GM18519 (cell line): ENCODE measurements at regions not wholly inside any gene's neighbourhood (a gene's known extent, or its start where the extent isn't known, plus 50 kb on each side); places are given as distances from the start of the nearest gene placed in this dataset.
"Not testable (repeated sequence)": the region's sequence is repeated elsewhere in the genome, so short reads cannot be mapped to it uniquely, and the experiment has no call there.

ENCODE experiments used
- ATAC-seq: cut with Tn5 transposase; IDR thresholded peaks from one replicate; pipeline ENCODE4 v1.9.1; 2021; ENCODE audit warnings: mild to moderate bottlenecking, moderate library complexity; ENCODE audit not compliant: unreplicated experiment, low FRiP score

GRCh38 chr4:158053801-158054200 lies 119.0 kb downstream of the GASK1B start:
- no peak for ATAC-seq

GRCh38 chr4:158053086-158053485 lies 119.7 kb downstream of the GASK1B start:
- ATAC-seq: no peak

GRCh38 chr4:158051401-158052235 lies 121.2 kb downstream of the GASK1B start:
- no peak for ATAC-seq

GRCh38 chr4:158050942-158051341 lies 121.9 kb downstream of the GASK1B start:
- no peak for ATAC-seq

GRCh38 chr4:158046345-158046744 lies 126.5 kb downstream of the GASK1B start:
- no peak for ATAC-seq

- ATAC-seq: no peak
These were observed 128.7 kb downstream of the GASK1B start for GRCh38 chr4:158043971-158044618.

- ATAC-seq: no peak
These were observed 130.2 kb downstream of the GASK1B start for GRCh38 chr4:158042591-158043030.

GRCh38 chr4:158038718-158039117 lies 134.1 kb downstream of the GASK1B start:
- no peak for ATAC-seq

- ATAC-seq: no peak
These were observed 135.8 kb downstream of the GASK1B start for GRCh38 chr4:158036998-158037397.

- no peak for ATAC-seq
These were observed 137.1 kb downstream of the GASK1B start for GRCh38 chr4:158035662-158036195.

GRCh38 chr4:158033416-158034120 lies 139.3 kb downstream of the GASK1B start:
- no peak for ATAC-seq

- ATAC-seq: no peak
These were observed 140.0 kb downstream of the GASK1B start for GRCh38 chr4:158032733-158033415.

GRCh38 chr4:158028381-158028780 lies 144.4 kb downstream of the GASK1B start:
- not testable (repeated sequence) for ATAC-seq

GRCh38 chr4:158025131-158025530 lies 147.7 kb downstream of the GASK1B start:
- ATAC-seq: no peak

GRCh38 chr4:158020734-158021346 lies 152.0 kb downstream of the GASK1B start:
- no peak for ATAC-seq

GRCh38 chr4:158020176-158020575 lies 152.6 kb downstream of the GASK1B start:
- ATAC-seq: no peak

- ATAC-seq: no peak
These were observed 154.0 kb downstream of the GASK1B start for GRCh38 chr4:158018831-158019230.

- no peak for ATAC-seq
These were observed 154.5 kb downstream of the GASK1B start for GRCh38 chr4:158018221-158018830.

GRCh38 chr4:158016511-158016910 lies 156.3 kb downstream of the GASK1B start:
- ATAC-seq: no peak

- no peak for ATAC-seq
These were observed 157.6 kb downstream of the GASK1B start for GRCh38 chr4:158015241-158015640.
